H1 (cell line): ENCODE measurements at regions not wholly inside any gene's neighbourhood (a gene's known extent, or its start where the extent isn't known, plus 50 kb on each side); places are given as distances from the start of the nearest gene placed in this dataset.

ENCODE experiments used
- CTCF ChIA-PET: fragments of 300-600 bp; sonication (Branson Sonifier 250); formaldehyde crosslinking; loops from one replicate; lab custom pipeline; 2021; ENCODE audit not compliant: partially characterized antibody; lab: Charles Lee
- POLR2A ChIA-PET: fragments of 300-600 bp; sonication (Branson Sonifier 250); formaldehyde crosslinking; loops from one replicate; lab custom pipeline; 2021; ENCODE audit warnings: inconsistent platforms; ENCODE audit not compliant: partially characterized antibody; lab: Charles Lee
- DNase-seq, 2 experiments: peaks; one replicate each; pipeline versions ENCODE4 v3.0.0 to v3.0.0-alpha.2; 2010 to 2022; ENCODE audit warnings: low spot score in 2 of 2, low read depth in 1 of 2, mixed read lengths in 1 of 2
- FAIRE-seq: peaks from 2 replicates; lab custom pipeline; 2011; peaks lifted over from hg19 to GRCh38; lab: Jason Lieb, UNC
- H2AFZ ChIP-seq: 2 replicates; pipeline ENCODE4 v1.8.1; 2012; ENCODE audit warnings: low read length, inconsistent platforms
- H2AK5ac ChIP-seq: 2 replicates; pipeline ENCODE4 v1.6.1; 2013; ENCODE audit warnings: low read depth, low read length
- H2BK120ac ChIP-seq: replicated peaks from 2 replicates; pipeline ENCODE3; 2013; ENCODE audit warnings: low read depth, low read length, inconsistent platforms
- H2BK12ac ChIP-seq: 2 replicates; pipeline ENCODE4 v1.6.1; 2013; ENCODE audit warnings: low read depth, low read length
- H2BK15ac ChIP-seq: 2 replicates; pipeline ENCODE4 v1.6.1; 2013; ENCODE audit warnings: low read length
- H2BK20ac ChIP-seq: 2 replicates; pipeline ENCODE4 v1.6.1; 2013; ENCODE audit warnings: low read length
- H2BK5ac ChIP-seq: 2 replicates; pipeline ENCODE4 v1.6.1; 2013; ENCODE audit warnings: low read depth, low read length
- H3K14ac ChIP-seq: 2 replicates; pipeline ENCODE4 v1.6.1; 2013; ENCODE audit warnings: inconsistent platforms; ENCODE audit not compliant: insufficient read length
- H3K18ac ChIP-seq: 2 replicates; pipeline ENCODE4 v1.6.1; 2013; ENCODE audit warnings: low read length; ENCODE audit errors: extremely low read depth
- H3K23ac ChIP-seq: 2 replicates; pipeline ENCODE4 v1.6.1; 2013; ENCODE audit warnings: inconsistent platforms; ENCODE audit not compliant: insufficient read length
- H3K23me2 ChIP-seq: 2 replicates; pipeline ENCODE4 v1.6.1; 2013; ENCODE audit warnings: low read depth, low read length
- H3K27ac ChIP-seq: 2 replicates; pipeline ENCODE4 v1.6.1; 2011; ENCODE audit warnings: low read depth, low read length, inconsistent platforms
- H3K27me3 ChIP-seq, 4 experiments: replicated peaks in 1 of 4; 1 replicate in 1 of 4; 2 replicates in 3 of 4; pipeline versions ENCODE4 v1.6.1 to v1.8.1; 2011 to 2013; ENCODE audit warnings: low read length in 3 of 4, mild to moderate bottlenecking in 3 of 4, inconsistent platforms in 2 of 4, mixed read lengths in 2 of 4, moderate library complexity in 1 of 4; ENCODE audit not compliant: control insufficient read depth in 3 of 4, insufficient read depth in 3 of 4; ENCODE audit errors: extremely low read depth in 1 of 4
- H3K36me3 ChIP-seq, 4 experiments: 2 replicates each; pipeline versions ENCODE4 v1.6.1 to v1.8.1; 2011 to 2013; ENCODE audit warnings: mild to moderate bottlenecking in 4 of 4, low read length in 3 of 4, moderate library complexity in 2 of 4, control low read depth in 1 of 4, inconsistent platforms in 1 of 4; ENCODE audit not compliant: insufficient read depth in 4 of 4, control insufficient read depth in 2 of 4
- H3K4ac ChIP-seq: replicated peaks from 2 replicates; pipeline ENCODE3; 2013; ENCODE audit warnings: low read length, low read depth, mixed read lengths, inconsistent platforms; ENCODE audit not compliant: insufficient read length
- H3K4me1 ChIP-seq, 4 experiments: replicated peaks in 1 of 4; 1 replicate in 1 of 4; 2 replicates in 3 of 4; pipeline versions ENCODE4 v1.6.1 to v1.8.1; 2011 to 2013; ENCODE audit warnings: low read length in 3 of 4, inconsistent platforms in 2 of 4, mixed read lengths in 1 of 4; ENCODE audit not compliant: insufficient read depth in 4 of 4, control insufficient read depth in 3 of 4
- H3K4me2 ChIP-seq, 2 experiments: 2 replicates each; pipeline versions ENCODE4 v1.6.1 to v1.8.1; 2011 to 2013; ENCODE audit warnings: low read depth in 2 of 2, low read length in 2 of 2, control low read depth in 1 of 2, inconsistent platforms in 1 of 2, mild to moderate bottlenecking in 1 of 2; ENCODE audit not compliant: insufficient read depth in 1 of 2
- H3K4me3 ChIP-seq, 4 experiments: fragments of 200-600, 300-600 bp in 1 of 4; sonication (generic), shearing (Covaris generic), sonication (Bioruptor Twin) in 1 of 4; 2 replicates each; pipeline versions ENCODE4 v1.5.1 to v1.8.1; 2011 to 2016; ENCODE audit warnings: low read length in 4 of 4, low read depth in 3 of 4, control low read depth in 2 of 4, inconsistent platforms in 2 of 4, mild to moderate bottlenecking in 2 of 4, mixed read lengths in 1 of 4, moderate library complexity in 1 of 4; ENCODE audit not compliant: insufficient read depth in 2 of 4; ENCODE audit errors: extremely low read depth in 1 of 4
- H3K56ac ChIP-seq: replicated peaks from 2 replicates; pipeline ENCODE3; 2013; ENCODE audit warnings: low read depth, mild to moderate bottlenecking, mixed read lengths, low read length, inconsistent platforms; ENCODE audit not compliant: insufficient read length
- H3K79me1 ChIP-seq: 2 replicates; pipeline ENCODE4 v1.6.1; 2013; ENCODE audit warnings: low read depth, low read length, control low read depth
- H3K79me2 ChIP-seq, 2 experiments: 2 replicates each; pipeline versions ENCODE4 v1.6.1 to v1.8.1; 2012 to 2013; ENCODE audit warnings: low read length in 2 of 2, mild to moderate bottlenecking in 2 of 2, inconsistent platforms in 1 of 2; ENCODE audit not compliant: insufficient read depth in 2 of 2, control insufficient read depth in 1 of 2
- H3K9ac ChIP-seq, 4 experiments: replicated peaks in 1 of 4; 1 replicate in 1 of 4; 2 replicates in 3 of 4; pipeline versions ENCODE4 v1.6.1 to v1.8.1; 2011 to 2013; ENCODE audit warnings: low read depth in 3 of 4, low read length in 3 of 4, control low read depth in 2 of 4, mild to moderate bottlenecking in 2 of 4, moderate library complexity in 2 of 4, inconsistent platforms in 1 of 4; ENCODE audit errors: extremely low read depth in 1 of 4
- H3K9me3 ChIP-seq, 2 experiments: 2 replicates each; pipeline versions ENCODE4 v1.6.1 to v1.8.1; 2012 to 2013; ENCODE audit warnings: mild to moderate bottlenecking in 2 of 2, moderate library complexity in 2 of 2, control low read depth in 1 of 2, inconsistent platforms in 1 of 2, low read depth in 1 of 2, low read length in 1 of 2, mixed read lengths in 1 of 2; ENCODE audit not compliant: insufficient read depth in 2 of 2
- H4K20me1 ChIP-seq, 2 experiments: replicated peaks in 1 of 2; 2 replicates each; pipeline versions ENCODE3 to v1.8.1; 2011 to 2013; ENCODE audit warnings: inconsistent platforms in 2 of 2, low read length in 2 of 2, mild to moderate bottlenecking in 1 of 2; ENCODE audit not compliant: insufficient read depth in 2 of 2, control insufficient read depth in 1 of 2
- H4K5ac ChIP-seq: 2 replicates; pipeline ENCODE4 v1.6.1; 2013; ENCODE audit warnings: low read length, low read depth, mixed read lengths, inconsistent platforms; ENCODE audit not compliant: insufficient read length
- H4K8ac ChIP-seq: 2 replicates; pipeline ENCODE4 v1.8.0; 2013; ENCODE audit warnings: mild to moderate bottlenecking, moderate library complexity, low read length, inconsistent platforms; ENCODE audit not compliant: insufficient read depth; ENCODE audit errors: extremely low read depth
- H4K91ac ChIP-seq: replicated peaks from 2 replicates; pipeline ENCODE3; 2013; ENCODE audit warnings: low read length, mixed read lengths, inconsistent platforms; ENCODE audit not compliant: insufficient read length
- CEBPB ChIP-seq: IDR thresholded peaks from 2 replicates; pipeline ENCODE4 v1.6.1; 2012; ENCODE audit warnings: low read depth, low read length
- GABPA ChIP-seq: IDR thresholded peaks from 2 replicates; pipeline ENCODE4 v1.6.1; 2011; ENCODE audit warnings: mild to moderate bottlenecking, low read length, moderate library complexity, borderline replicate concordance; ENCODE audit not compliant: insufficient read depth
- GTF2F1 ChIP-seq: IDR thresholded peaks from 2 replicates; pipeline ENCODE4 v1.6.1; 2012; ENCODE audit warnings: low read depth, low read length, improper control_type of control experiment, borderline replicate concordance
- KDM1A ChIP-seq: fragments of 200-600, 300-600 bp; sonication (generic); IDR thresholded peaks from 2 replicates; pipeline ENCODE4 v1.7.1; 2016; ENCODE audit warnings: mild to moderate bottlenecking, low read length, borderline replicate concordance
- POLR2AphosphoS5 ChIP-seq: IDR thresholded peaks from 2 replicates; pipeline ENCODE4 v1.6.1; 2011; ENCODE audit warnings: low read depth, low read length
- RAD21 ChIP-seq, 2 experiments: IDR thresholded peaks in 1 of 2; conservative IDR thresholded peaks in 1 of 2; 2 replicates each; pipeline ENCODE4 v1.6.1; 2011; ENCODE audit warnings: low read depth in 2 of 2, low read length in 2 of 2, improper control_type of control experiment in 1 of 2, inconsistent platforms in 1 of 2, mild to moderate bottlenecking in 1 of 2, moderate library complexity in 1 of 2
- RFX5 ChIP-seq: IDR thresholded peaks from 2 replicates; pipeline ENCODE4 v1.6.1; 2011; ENCODE audit warnings: low read depth, low read length, improper control_type of control experiment, borderline replicate concordance
- SP2 ChIP-seq: IDR thresholded peaks from 2 replicates; pipeline ENCODE4 v1.6.1; 2012; ENCODE audit warnings: mild to moderate bottlenecking, low read length, inconsistent platforms
- SP4 ChIP-seq: IDR thresholded peaks from 2 replicates; pipeline ENCODE4 v1.6.1; 2012; ENCODE audit warnings: low read length, inconsistent platforms
- WGBS, 2 experiments: shearing (Covaris generic) in 1 of 2; methylation state at CpG; one replicate each; pipeline versions ENCODE4 v1.1.6 to v1.1.7; 2013 to 2015; ENCODE audit warnings: low lambda C conversion rate in 2 of 2, mixed read lengths in 2 of 2, inconsistent platforms in 1 of 2, low coverage in 1 of 2, missing lambda C conversion rate in 1 of 2; ENCODE audit not compliant: insufficient replicate concordance in 2 of 2, insufficient coverage in 1 of 2, insufficient read length in 1 of 2; ENCODE audit errors: extremely low coverage in 1 of 2, missing lambda C conversion rate in 1 of 2; 5-methylcytosine and 5-hydroxymethylcytosine counted together

GRCh38 chr4:1463088-1463926 lies 57.1 kb upstream of the NKX1-1 start:
- peaks cover 11% of the 10 kb centered on the region; the same call in 1 of the 2 replicates for H3K23me2 ChIP-seq
- no peak overlapping the region for H3K56ac ChIP-seq
- no peaks in the 10 kb centered on the region for H3K79me1 ChIP-seq
- FAIRE-seq (no peak), DNase-seq (no peak)
- H3K4me3 ChIP-seq = no peak overlapping the region
- H2BK12ac ChIP-seq = peak overlapping the region; percentile 14; the same call in 1 of the 2 replicates
- H3K9me3 ChIP-seq = peaks cover 0 to 7% of the 10 kb centered on the region in 2 experiments; a peak in 1 of 4 replicates
- no peak overlapping the region for H3K4ac ChIP-seq
- H3K4me2 ChIP-seq = no peak overlapping the region
- peaks cover 0 to 20% (median 13%) of the 10 kb centered on the region in 4 experiments; a peak in 6 of 7 replicates for H3K4me1 ChIP-seq
- H3K14ac ChIP-seq = no peak overlapping the region
- H3K18ac ChIP-seq = peak overlapping the region; percentile 15; the same call in 1 of the 2 replicates
- H4K91ac ChIP-seq = peak overlapping the region; percentile 15
- 93% methylated on average over 20 of the region's 30 CpGs; no CpG with 5 or more reads in 1 of the 2 experiments for WGBS, 2 experiments
- no peak for TF ChIP-seq SP4
- no peak for TF ChIP-seq GTF2F1
- TF ChIP-seq RAD21 (IDR thresholded peaks at IDR 0.05 in 1 of 2, conservative IDR thresholded peaks at IDR 0.05 in 1 of 2; ENCODE audit: low read depth in 2 of 2, low read length in 2 of 2) = no peak
- TF ChIP-seq POLR2AphosphoS5 = no peak
- no peak for TF ChIP-seq RFX5
- no peak for TF ChIP-seq SP2
- TF ChIP-seq KDM1A = no peak
- no peak for TF ChIP-seq GABPA
- no peak for TF ChIP-seq CEBPB
- no peak overlapping the region for H2BK15ac ChIP-seq
- H3K9ac ChIP-seq = no peak overlapping the region
- no peak overlapping the region; the same call in 1 of the 2 replicates for H4K8ac ChIP-seq
- peak overlapping the region; percentile 72; the same call in 1 of the 2 replicates for H2BK20ac ChIP-seq
- ChIA-PET CTCF (interaction anchor here (0.7 to 1.0 kb wide), 2 partner anchors 44 to 103 kb away, joined by 3 read pairs; no protein-coding TSS in a partner anchor), POLR2A (interaction anchor here (0.8 kb wide), 1 partner anchor 46 kb away, joined by 3 read pairs; no protein-coding TSS in a partner anchor)
- H3K36me3 ChIP-seq = no peaks in the 10 kb centered on the region
- H4K20me1 ChIP-seq = peaks cover 0 to 6% of the 10 kb centered on the region in 2 experiments
- peak overlapping the region; percentile 28; the same call in 1 of the 2 replicates for H2AK5ac ChIP-seq
- H3K79me2 ChIP-seq = no peaks in the 10 kb centered on the region
- peaks cover 0 to 4% (median 0%) of the 10 kb centered on the region in 4 experiments; a peak in 2 of 7 replicates for H3K27me3 ChIP-seq
- no peak overlapping the region for H3K27ac ChIP-seq
- no peak overlapping the region for H3K23ac ChIP-seq
- no peak overlapping the region for H2AFZ ChIP-seq
- H2BK120ac ChIP-seq = no peak overlapping the region
- H2BK5ac ChIP-seq = peak overlapping the region; percentile 66; the same call in 1 of the 2 replicates
- no peak overlapping the region for H4K5ac ChIP-seq
